SU-DHL-6 (cell line): ENCODE measurements at regions not wholly inside any gene's neighbourhood (a gene's known extent, or its start where the extent isn't known, plus 50 kb on each side); places are given as distances from the start of the nearest gene placed in this dataset.

Experiments used
- EZH2phosphoT487 ChIP-seq: fragments of 200-600 bp; sonication (generic), shearing (Covaris generic); conservative IDR thresholded peaks from 2 replicates; pipeline ENCODE4 v1.6.1; 2018; ENCODE audit warnings: mild to moderate bottlenecking, antibody characterized with exemption, low read length, moderate library complexity, mixed read lengths
- TF ChIP-seq, protein P1 (sequence below): fragments of 200-600 bp; sonication (generic); IDR thresholded peaks from one replicate; pipeline ENCODE4 v1.5.1; 2017; ENCODE audit warnings: antibody characterized with exemption, mild to moderate bottlenecking, low read length, moderate library complexity; ENCODE audit not compliant: insufficient read depth, poor library complexity, severe bottlenecking

DNA sequence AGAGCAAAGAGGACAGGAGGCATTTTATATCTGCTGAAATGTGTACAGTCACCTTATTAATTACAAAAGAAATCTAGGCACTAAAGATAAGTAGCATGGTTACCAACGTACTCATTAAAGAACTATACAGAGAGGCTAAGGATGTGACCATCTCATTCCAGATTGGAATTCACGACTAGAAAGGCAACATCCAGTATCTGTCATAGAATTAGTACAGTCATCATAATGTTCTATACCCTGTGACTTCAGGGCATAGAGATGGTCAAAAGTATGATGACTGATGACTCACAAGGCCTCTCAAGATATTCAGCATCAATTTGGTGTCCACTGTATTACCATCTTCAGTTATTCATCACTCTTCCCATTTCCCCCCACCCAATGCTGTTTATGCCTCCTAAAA is 144.0 kb upstream of the PLEKHG7 start:
- TF ChIP-seq, protein P1, sequence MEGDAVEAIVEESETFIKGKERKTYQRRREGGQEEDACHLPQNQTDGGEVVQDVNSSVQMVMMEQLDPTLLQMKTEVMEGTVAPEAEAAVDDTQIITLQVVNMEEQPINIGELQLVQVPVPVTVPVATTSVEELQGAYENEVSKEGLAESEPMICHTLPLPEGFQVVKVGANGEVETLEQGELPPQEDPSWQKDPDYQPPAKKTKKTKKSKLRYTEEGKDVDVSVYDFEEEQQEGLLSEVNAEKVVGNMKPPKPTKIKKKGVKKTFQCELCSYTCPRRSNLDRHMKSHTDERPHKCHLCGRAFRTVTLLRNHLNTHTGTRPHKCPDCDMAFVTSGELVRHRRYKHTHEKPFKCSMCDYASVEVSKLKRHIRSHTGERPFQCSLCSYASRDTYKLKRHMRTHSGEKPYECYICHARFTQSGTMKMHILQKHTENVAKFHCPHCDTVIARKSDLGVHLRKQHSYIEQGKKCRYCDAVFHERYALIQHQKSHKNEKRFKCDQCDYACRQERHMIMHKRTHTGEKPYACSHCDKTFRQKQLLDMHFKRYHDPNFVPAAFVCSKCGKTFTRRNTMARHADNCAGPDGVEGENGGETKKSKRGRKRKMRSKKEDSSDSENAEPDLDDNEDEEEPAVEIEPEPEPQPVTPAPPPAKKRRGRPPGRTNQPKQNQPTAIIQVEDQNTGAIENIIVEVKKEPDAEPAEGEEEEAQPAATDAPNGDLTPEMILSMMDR, result no peak
- no peak for TF ChIP-seq EZH2phosphoT487
